HepG2 (cell line): ENCODE measurements at regions not wholly inside any gene's neighbourhood (a gene's known extent, or its start where the extent isn't known, plus 50 kb on each side); places are given as distances from the start of the nearest gene placed in this dataset.
A peak's percentile ranks its signal among the peaks of the same experiment; 100 is the strongest.

Source experiments
- ATAC-seq: fragments of 200-7000 bp; cut with Tn5 transposase; 3 replicates; pipeline ENCODE4 v1.9.1; 2020; ENCODE audit warnings: mild to moderate bottlenecking, moderate library complexity
- BruUV-seq: library from RNA; stranded (reverse); fragments of 400-500 nt; replicated peaks from 2 replicates; lab custom pipeline; 2021; lab: Mats Ljungman, UMichigan
- CTCF ChIA-PET: fragments of 300-600 bp; formaldehyde crosslinking; extraction: SDS; loops from one replicate; lab custom pipeline; 2021; ENCODE audit warnings: low total read pairs, inconsistent platforms, low intra/inter-chr PET ratio; lab: Yijun Ruan, JAX
- POLR2A ChIA-PET: fragments of 350-600 bp; sonication (Branson Sonifier 250); formaldehyde crosslinking; loops from one replicate; lab custom pipeline; 2020; ENCODE audit warnings: antibody characterized with exemption, inconsistent platforms; lab: Yijun Ruan, JAX
- DNase-seq: peaks from one replicate; pipeline ENCODE4 v3.0.0-alpha.2; 2015; ENCODE audit warnings: low spot score
- FAIRE-seq: peaks from 3 replicates; lab custom pipeline; 2011; peaks lifted over from hg19 to GRCh38; lab: Jason Lieb, UNC
- H2AFZ ChIP-seq: one replicate; pipeline ENCODE4 v1.6.1; 2011; ENCODE audit warnings: low read length, inconsistent platforms
- H3K27ac ChIP-seq: fragments of 300-600 bp; 3 replicates; pipeline ENCODE4 v1.8.0; 2011; ENCODE audit warnings: mixed run types, mild to moderate bottlenecking, mixed read lengths, low read length, inconsistent platforms; ENCODE audit not compliant: insufficient read depth; ENCODE audit errors: extremely low read length
- H3K27me3 ChIP-seq, 2 experiments: fragments of 200-600 bp in 1 of 2; 2 replicates in 1 of 2; 3 replicates in 1 of 2; pipeline versions ENCODE4 v1.6.0 to v1.8.0; 2011; ENCODE audit warnings: low read length in 2 of 2, mild to moderate bottlenecking in 2 of 2, moderate library complexity in 2 of 2, inconsistent platforms in 1 of 2; ENCODE audit not compliant: insufficient read depth in 2 of 2, control insufficient read depth in 1 of 2
- H3K36me3 ChIP-seq, 2 experiments: fragments of 200-600 bp in 1 of 2; replicated peaks in 1 of 2; 2 replicates in 1 of 2; 3 replicates in 1 of 2; pipeline versions ENCODE4 v1.5.1 to v1.8.0; 2011; ENCODE audit warnings: low read length in 2 of 2, inconsistent platforms in 1 of 2; ENCODE audit not compliant: insufficient read depth in 2 of 2, control insufficient read depth in 1 of 2
- H3K4me1 ChIP-seq: 2 replicates; pipeline ENCODE4 v1.5.1; 2012; ENCODE audit warnings: low read length, inconsistent platforms; ENCODE audit not compliant: insufficient read depth
- H3K4me2 ChIP-seq: 2 replicates; pipeline ENCODE4 v1.6.0; 2011; ENCODE audit warnings: low read depth, low read length, inconsistent platforms
- H3K4me3 ChIP-seq, 3 experiments: fragments of 200-600 bp in 1 of 3; sonication (generic), shearing (Covaris generic) in 1 of 3; replicated peaks in 1 of 3; 2 replicates each; pipeline ENCODE4 v1.5.1; 2011 to 2016; ENCODE audit warnings: low read length in 3 of 3, inconsistent platforms in 2 of 3, low read depth in 2 of 3, mild to moderate bottlenecking in 2 of 3, control low read depth in 1 of 3, mixed read lengths in 1 of 3; ENCODE audit not compliant: insufficient read depth in 1 of 3
- H3K79me2 ChIP-seq: one replicate; pipeline ENCODE4 v1.6.1; 2011; ENCODE audit warnings: low read length, inconsistent platforms; ENCODE audit not compliant: insufficient read depth
- H3K9ac ChIP-seq: 2 replicates; pipeline ENCODE4 v1.6.0; 2011; ENCODE audit warnings: mild to moderate bottlenecking, low read depth, low read length, inconsistent platforms; ENCODE audit not compliant: insufficient read depth
- H3K9me3 ChIP-seq: 2 replicates; pipeline ENCODE4 v1.5.1; 2012; ENCODE audit warnings: mild to moderate bottlenecking, low read length
- H4K20me1 ChIP-seq: 2 replicates; pipeline ENCODE4 v1.6.0; 2011; ENCODE audit warnings: inconsistent platforms, mild to moderate bottlenecking, low read length, moderate library complexity; ENCODE audit not compliant: insufficient read depth
- CSRNP2 ChIP-seq: sonication (generic); formaldehyde crosslinking; conservative IDR thresholded peaks from 2 replicates; pipeline ENCODE4 v1.8.0; 2022; ENCODE audit warnings: low read depth, missing genetic modification reagents
- CTCF ChIP-seq: sonication (generic); formaldehyde crosslinking; IDR thresholded peaks from 2 replicates; pipeline ENCODE4 v1.5.0; 2020; ENCODE audit warnings: mild to moderate bottlenecking, missing genetic modification reagents, moderate library complexity
- FOXJ3 ChIP-seq: sonication (generic); formaldehyde crosslinking; IDR thresholded peaks from 2 replicates; pipeline ENCODE4 v1.4.0; 2020; ENCODE audit warnings: missing genetic modification reagents, mild to moderate bottlenecking, borderline replicate concordance
- GPBP1L1 ChIP-seq: sonication (generic); formaldehyde crosslinking; IDR thresholded peaks from 2 replicates; pipeline ENCODE4 v1.5.0; 2020; ENCODE audit warnings: mild to moderate bottlenecking, missing genetic modification reagents
- MEIS1 ChIP-seq: sonication (generic); formaldehyde crosslinking; IDR thresholded peaks from 2 replicates; pipeline ENCODE4 v1.9.0; 2021; ENCODE audit warnings: mild to moderate bottlenecking, missing genetic modification reagents, moderate library complexity, borderline replicate concordance
- RAD21 ChIP-seq: fragments of 450-650 bp; formaldehyde crosslinking; IDR thresholded peaks from 2 replicates; pipeline ENCODE4 v1.5.0; 2020; ENCODE audit warnings: mild to moderate bottlenecking
- RFX5 ChIP-seq: IDR thresholded peaks from 2 replicates; pipeline ENCODE4 v1.6.1; 2011; ENCODE audit warnings: low read depth, low read length, improper control_type of control experiment
- SMC3 ChIP-seq: IDR thresholded peaks from 2 replicates; pipeline ENCODE4 v1.6.1; 2011; ENCODE audit warnings: low read length, improper control_type of control experiment
- STAG1 ChIP-seq: sonication (generic); formaldehyde crosslinking; IDR thresholded peaks from 2 replicates; pipeline ENCODE4 v1.4.0; 2020; ENCODE audit warnings: missing genetic modification reagents
- ZBTB21 ChIP-seq: sonication (generic); formaldehyde crosslinking; IDR thresholded peaks from 2 replicates; pipeline ENCODE4 v1.4.0; 2020; ENCODE audit warnings: missing genetic modification reagents
- ZBTB8A ChIP-seq: sonication (generic); formaldehyde crosslinking; IDR thresholded peaks from 2 replicates; pipeline ENCODE4 v1.4.0; 2020; ENCODE audit warnings: mild to moderate bottlenecking, low read depth, missing genetic modification reagents, borderline replicate concordance
- ZEB1 ChIP-seq: IDR thresholded peaks from 2 replicates; pipeline ENCODE4 v1.6.1; 2012; ENCODE audit warnings: mild to moderate bottlenecking, low read depth, inconsistent platforms; ENCODE audit not compliant: insufficient replicate concordance
- ZNF556 ChIP-seq: sonication (generic); formaldehyde crosslinking; IDR thresholded peaks from 2 replicates; pipeline ENCODE4 v1.4.0; 2020; ENCODE audit warnings: mild to moderate bottlenecking, missing genetic modification reagents, borderline replicate concordance
- ZNF557 ChIP-seq: sonication (generic); formaldehyde crosslinking; IDR thresholded peaks from 2 replicates; pipeline ENCODE4 v1.4.0; 2020; ENCODE audit warnings: missing genetic modification reagents
- WGBS: methylation state at CpG from one replicate; pipeline ENCODE4 v1.1.6; 2017; ENCODE audit warnings: low lambda C conversion rate; 5-methylcytosine and 5-hydroxymethylcytosine counted together
- in situ Hi-C: cut with HindIII; loops from 2 replicates; pipeline ENCODE4 v1.10.0; 2017; ENCODE audit warnings: low pct_unique_long_range_greater_than_20kb; ENCODE audit not compliant: extremely low pct_ligation_motif_present
- intact Hi-C: fragments of 100-400 bp; cut with micrococcal nuclease; formaldehyde crosslinking; loops from one replicate; pipeline ENCODE4 v1.10.0; 2022; ENCODE audit not compliant: unreplicated experiment
- TF ChIP-seq, protein P1 (sequence below): sonication (generic); formaldehyde crosslinking; IDR thresholded peaks from 2 replicates; pipeline ENCODE4 v1.4.0; 2020; ENCODE audit warnings: missing genetic modification reagents

DNA sequence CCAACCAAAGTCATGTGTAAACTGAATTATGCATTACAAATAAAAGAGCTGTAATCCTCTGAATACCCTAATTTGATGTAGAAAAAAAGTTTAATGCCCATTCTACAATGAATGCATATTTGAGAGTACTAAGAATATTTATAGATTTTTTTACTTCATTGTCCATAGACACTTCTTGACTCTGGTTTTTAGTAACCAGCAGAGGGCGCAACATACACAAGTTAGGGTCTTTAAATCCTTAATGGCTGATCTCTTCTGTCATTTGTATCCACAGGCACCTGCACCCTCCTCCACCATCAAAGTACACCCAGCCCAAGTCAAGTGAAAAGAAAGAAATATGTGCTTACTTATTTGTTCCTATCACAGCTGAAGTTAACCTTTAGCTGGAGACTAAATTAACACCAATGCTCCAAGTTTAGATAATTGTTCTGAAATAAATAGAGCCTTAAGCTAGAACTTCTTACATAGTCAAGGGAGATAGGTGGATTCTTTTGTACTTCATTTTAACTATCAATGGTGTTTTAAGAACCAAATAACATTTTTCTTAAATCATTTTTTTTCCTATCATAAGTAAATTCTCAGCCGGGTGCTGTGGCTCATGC, 524.2 kb upstream of the DAB2 start:
- intact Hi-C loops = loop anchor here (1.0 to 5.0 kb wide), 5 partner anchors 235 to 928 kb away; no protein-coding TSS in a partner anchor
- POLR2A ChIA-PET = no interaction called here
- no TSS peak for BruUV-seq
- 47% methylated on average over 2 of the region's 2 CpGs for WGBS
- Histone ChIP-seq H3K4me2 (no peak overlapping the region), H3K36me3 (no peaks in the 10 kb centered on the region), H3K27ac (no peak overlapping the region), H3K27me3 (no peaks in the 10 kb centered on the region), H3K4me1 (no peaks in the 10 kb centered on the region), H4K20me1 (no peaks in the 10 kb centered on the region), H3K9ac (no peak overlapping the region), H3K79me2 (no peaks in the 10 kb centered on the region), H3K9me3 (no peaks in the 10 kb centered on the region), H2AFZ (no peak overlapping the region), H3K4me3 (no peak overlapping the region)
- TF ChIP-seq ZNF556 (CRISPR knock-in tag) (no peak), CTCF (CRISPR knock-in tag) (peak; percentile 64), ZNF557 (CRISPR knock-in tag) (no peak), SMC3 (peak; percentile 74), CSRNP2 (CRISPR knock-in tag) (no peak), RAD21 (CRISPR knock-in tag) (peak; percentile 42; the same call in 1 of the 2 replicates), GPBP1L1 (CRISPR knock-in tag) (no peak), MEIS1 (no peak), ZEB1 (no peak), ZBTB8A (CRISPR knock-in tag) (no peak), RFX5 (peak; percentile 80), FOXJ3 (CRISPR knock-in tag) (no peak), ZBTB21 (CRISPR knock-in tag) (no peak), STAG1 (CRISPR knock-in tag) (peak; percentile 76)
- TF ChIP-seq, protein P1, sequence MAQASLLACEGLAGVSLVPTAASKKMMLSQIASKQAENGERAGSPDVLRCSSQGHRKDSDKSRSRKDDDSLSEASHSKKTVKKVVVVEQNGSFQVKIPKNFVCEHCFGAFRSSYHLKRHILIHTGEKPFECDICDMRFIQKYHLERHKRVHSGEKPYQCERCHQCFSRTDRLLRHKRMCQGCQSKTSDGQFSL = no peak
- no peak for FAIRE-seq
- CTCF ChIA-PET = interaction anchor here (1.3 to 2.8 kb wide), 3 partner anchors 736 to 787 kb away, joined by 3 to 35 read pairs (median 6); no protein-coding TSS in a partner anchor
- DNase-seq = peak; percentile 68
- in situ Hi-C loops = loop anchor here (5.0 kb wide), 1 partner anchor 738 kb away; no protein-coding TSS in a partner anchor
- ATAC-seq = peak; percentile 86
